Esophagus muscularis mucosa (tissue), 3 donors: ENCODE measurements at regions not wholly inside any gene's neighbourhood (a gene's known extent, or its start where the extent isn't known, plus 50 kb on each side); places are given as distances from the start of the nearest gene placed in this dataset.

Experiments used
- POLR2A ChIP-seq: fragments of 450-650 bp; IDR thresholded peaks from one replicate; pipeline ENCODE4 v1.6.1; 2017; ENCODE audit warnings: antibody characterized with exemption, moderate library complexity, mild to moderate bottlenecking, low read depth
- TF ChIP-seq, protein P1 (sequence below), 3 experiments: fragments of 200-600 bp in 2 of 3; fragments of 450-650 bp in 1 of 3; sonication (generic) in 2 of 3; IDR thresholded peaks; one replicate each; pipeline ENCODE4 v1.5.1; 2017 to 2019; ENCODE audit warnings: antibody characterized with exemption in 3 of 3, mild to moderate bottlenecking in 2 of 3, moderate library complexity in 1 of 3

DNA sequence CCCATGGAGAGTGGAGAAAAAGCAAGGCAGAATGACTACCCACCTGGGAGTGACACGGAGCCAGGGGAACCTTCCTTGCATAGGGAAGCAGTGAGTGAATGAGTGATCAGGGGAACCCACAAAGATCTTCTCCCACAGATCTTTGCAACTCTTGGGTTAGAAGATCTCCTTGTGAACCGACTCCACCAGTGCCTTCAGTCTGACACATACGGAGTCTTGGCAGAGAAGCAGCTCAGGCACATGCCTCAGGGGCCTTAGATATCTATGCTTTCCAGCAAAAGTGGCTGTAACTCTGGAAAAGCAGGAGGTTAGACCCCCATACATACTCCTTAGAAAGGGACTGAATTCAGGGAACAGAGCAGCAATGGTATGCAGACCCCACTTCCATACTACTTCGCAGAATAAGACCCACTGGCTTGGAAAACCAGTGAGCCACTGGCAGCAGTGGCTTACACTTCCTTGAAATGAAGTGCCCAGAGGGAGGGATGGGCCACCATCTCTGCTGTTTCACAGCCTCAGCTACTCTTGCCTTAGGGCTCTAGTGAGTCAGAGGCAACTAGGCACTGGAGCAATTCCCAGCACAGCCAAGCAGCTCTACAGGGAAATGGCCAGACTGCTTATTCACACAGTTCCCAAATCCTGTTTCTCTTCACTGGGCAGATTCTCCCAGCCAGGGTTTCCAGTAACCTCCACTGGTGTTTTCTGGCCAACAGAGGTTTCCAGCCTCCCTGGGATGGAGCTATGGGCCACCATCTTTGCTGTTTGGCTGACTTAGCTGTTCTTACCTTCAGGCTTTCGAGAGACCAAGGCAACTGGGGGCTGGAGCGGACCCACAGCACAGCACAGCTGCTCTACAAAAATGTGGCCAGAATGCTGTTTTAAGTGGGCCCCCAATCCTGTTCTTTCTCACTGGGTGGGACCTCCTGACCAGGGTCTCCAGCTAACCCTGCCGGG, 82.8 kb upstream of the TCEAL2 start:
- TF ChIP-seq, protein P1, sequence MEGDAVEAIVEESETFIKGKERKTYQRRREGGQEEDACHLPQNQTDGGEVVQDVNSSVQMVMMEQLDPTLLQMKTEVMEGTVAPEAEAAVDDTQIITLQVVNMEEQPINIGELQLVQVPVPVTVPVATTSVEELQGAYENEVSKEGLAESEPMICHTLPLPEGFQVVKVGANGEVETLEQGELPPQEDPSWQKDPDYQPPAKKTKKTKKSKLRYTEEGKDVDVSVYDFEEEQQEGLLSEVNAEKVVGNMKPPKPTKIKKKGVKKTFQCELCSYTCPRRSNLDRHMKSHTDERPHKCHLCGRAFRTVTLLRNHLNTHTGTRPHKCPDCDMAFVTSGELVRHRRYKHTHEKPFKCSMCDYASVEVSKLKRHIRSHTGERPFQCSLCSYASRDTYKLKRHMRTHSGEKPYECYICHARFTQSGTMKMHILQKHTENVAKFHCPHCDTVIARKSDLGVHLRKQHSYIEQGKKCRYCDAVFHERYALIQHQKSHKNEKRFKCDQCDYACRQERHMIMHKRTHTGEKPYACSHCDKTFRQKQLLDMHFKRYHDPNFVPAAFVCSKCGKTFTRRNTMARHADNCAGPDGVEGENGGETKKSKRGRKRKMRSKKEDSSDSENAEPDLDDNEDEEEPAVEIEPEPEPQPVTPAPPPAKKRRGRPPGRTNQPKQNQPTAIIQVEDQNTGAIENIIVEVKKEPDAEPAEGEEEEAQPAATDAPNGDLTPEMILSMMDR (IDR thresholded peaks at IDR 0.05): no peak
- TF ChIP-seq POLR2A: no peak
